ENCODE measurements at regions not wholly inside any gene's neighbourhood (a gene's known extent, or its start where the extent isn't known, plus 50 kb on each side); places are given as distances from the start of the nearest gene placed in this dataset.

DNA sequence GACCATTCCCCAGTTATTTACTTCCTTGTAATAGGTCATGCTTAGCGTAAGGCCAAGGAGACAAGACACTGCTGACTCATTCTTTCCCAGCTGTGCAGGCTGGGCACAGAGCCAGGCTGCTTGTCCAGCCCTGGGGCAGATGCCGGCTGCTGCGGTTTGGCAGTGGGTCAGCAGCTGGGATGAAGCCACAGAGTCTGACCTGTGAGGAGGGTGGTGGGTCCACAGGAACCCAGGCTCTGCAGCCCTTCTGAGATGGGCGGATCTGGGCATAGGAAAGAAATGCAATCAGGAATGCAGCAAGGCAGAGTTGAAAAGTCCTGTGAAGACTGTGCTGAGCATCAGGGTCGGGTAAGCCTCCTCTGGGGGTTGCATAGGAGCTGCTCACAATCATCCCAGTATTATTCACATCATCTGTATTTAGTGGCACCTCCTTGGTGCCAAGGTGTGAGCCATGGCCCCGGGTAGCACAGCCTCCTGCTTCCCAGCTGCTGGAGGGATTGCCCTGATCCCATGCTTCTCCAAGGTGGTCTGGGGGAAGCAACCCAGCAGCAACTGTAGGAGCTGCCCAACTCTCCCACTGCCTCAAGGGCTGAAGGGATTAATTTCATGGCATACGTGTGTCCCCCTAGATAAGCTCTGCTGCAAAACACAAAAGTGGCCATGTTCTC, 139.0 kb downstream of the DDX1 start:
- Histone ChIP-seq H3K4me2 (ENCODE audit: insufficient read depth, low read length) (peak overlapping the region; percentile 18), H3K4me3 (ENCODE audit: insufficient read depth, low read length) (no peak overlapping the region), H3K27ac (ENCODE audit: low read depth, low read length) (no peak overlapping the region), H2AFZ (ENCODE audit: low read length) (no peak overlapping the region), H3K27me3 (ENCODE audit: insufficient read depth, low read length) (peaks cover 25% of the 10 kb centered on the region), H3K9me3 (ENCODE audit: low read depth, low read length) (no peaks in the 10 kb centered on the region), H4K20me1 (ENCODE audit: insufficient read depth, low read length) (no peaks in the 10 kb centered on the region), H3K79me2 (ENCODE audit: insufficient read depth, low read length) (no peaks in the 10 kb centered on the region), H3K36me3 (ENCODE audit: insufficient read depth, low read length) (no peaks in the 10 kb centered on the region), H3K4me1 (ENCODE audit: insufficient read depth, low read length) (peaks cover 32% of the 10 kb centered on the region)
- DNase-seq (ENCODE audit: insufficient read length, low spot score, missing footprints) = peak; percentile 90
- no peak for TF ChIP-seq CTCF (IDR thresholded peaks at IDR 0.05; ENCODE audit: extremely low read depth, low read depth, low read length)

- H3K4me2 ChIP-seq (ENCODE audit: insufficient read depth, low read length) = no peak overlapping the region
- H3K27me3 ChIP-seq (ENCODE audit: insufficient read depth, low read length) = peaks cover 26% of the 10 kb centered on the region
Observed at GRCh38 chr2:15731213-15731888, 139.7 kb downstream of the DDX1 start.

GRCh38 chr2:15731889-15732271, 140.2 kb downstream of the DDX1 start:
- H4K20me1 ChIP-seq (ENCODE audit: insufficient read depth, low read length) = no peaks in the 10 kb centered on the region
- TF ChIP-seq CTCF (IDR thresholded peaks at IDR 0.05; ENCODE audit: extremely low read depth, low read depth, low read length) = no peak
- H3K36me3 ChIP-seq (ENCODE audit: insufficient read depth, low read length) = no peaks in the 10 kb centered on the region
- H3K27me3 ChIP-seq (ENCODE audit: insufficient read depth, low read length) = peaks cover 26% of the 10 kb centered on the region
- H3K27ac ChIP-seq (ENCODE audit: low read depth, low read length) = no peak overlapping the region
- DNase-seq (ENCODE audit: insufficient read length, low spot score, missing footprints) = no peak
- H3K4me3 ChIP-seq (ENCODE audit: insufficient read depth, low read length) = no peak overlapping the region
- no peak overlapping the region for H3K4me2 ChIP-seq (ENCODE audit: insufficient read depth, low read length)
- peaks cover 32% of the 10 kb centered on the region for H3K4me1 ChIP-seq (ENCODE audit: insufficient read depth, low read length)
- no peak overlapping the region for H2AFZ ChIP-seq (ENCODE audit: low read length)
- H3K79me2 ChIP-seq (ENCODE audit: insufficient read depth, low read length) = no peaks in the 10 kb centered on the region
- no peaks in the 10 kb centered on the region for H3K9me3 ChIP-seq (ENCODE audit: low read depth, low read length)

More at GRCh38 chr2:15731213-15731888, 139.7 kb downstream of the DDX1 start:
- no peaks in the 10 kb centered on the region for H4K20me1 ChIP-seq (ENCODE audit: insufficient read depth, low read length)
- no peak overlapping the region for H3K4me3 ChIP-seq (ENCODE audit: insufficient read depth, low read length)
- no peak for TF ChIP-seq CTCF (IDR thresholded peaks at IDR 0.05; ENCODE audit: extremely low read depth, low read depth, low read length)
- H3K4me1 ChIP-seq (ENCODE audit: insufficient read depth, low read length) = peaks cover 32% of the 10 kb centered on the region
- no peak overlapping the region for H2AFZ ChIP-seq (ENCODE audit: low read length)
- H3K79me2 ChIP-seq (ENCODE audit: insufficient read depth, low read length) = no peaks in the 10 kb centered on the region
- DNase-seq (ENCODE audit: insufficient read length, low spot score, missing footprints) = no peak
- H3K36me3 ChIP-seq (ENCODE audit: insufficient read depth, low read length) = no peaks in the 10 kb centered on the region
- H3K9me3 ChIP-seq (ENCODE audit: low read depth, low read length) = no peaks in the 10 kb centered on the region
- H3K27ac ChIP-seq (ENCODE audit: low read depth, low read length) = no peak overlapping the region

GRCh38 chr2:15732341-15733077, 140.8 kb downstream of the DDX1 start:
- H3K27ac ChIP-seq (ENCODE audit: low read depth, low read length) = no peak overlapping the region
- H3K27me3 ChIP-seq (ENCODE audit: insufficient read depth, low read length) = peaks cover 29% of the 10 kb centered on the region
- H3K4me3 ChIP-seq (ENCODE audit: insufficient read depth, low read length) = no peak overlapping the region
- no peaks in the 10 kb centered on the region for H3K79me2 ChIP-seq (ENCODE audit: insufficient read depth, low read length)
- H3K4me1 ChIP-seq (ENCODE audit: insufficient read depth, low read length) = peaks cover 32% of the 10 kb centered on the region
- H4K20me1 ChIP-seq (ENCODE audit: insufficient read depth, low read length) = no peaks in the 10 kb centered on the region
- no peak overlapping the region for H3K4me2 ChIP-seq (ENCODE audit: insufficient read depth, low read length)
- H2AFZ ChIP-seq (ENCODE audit: low read length) = no peak overlapping the region
- no peaks in the 10 kb centered on the region for H3K36me3 ChIP-seq (ENCODE audit: insufficient read depth, low read length)
- no peak for DNase-seq (ENCODE audit: insufficient read length, low spot score, missing footprints)
- TF ChIP-seq CTCF (IDR thresholded peaks at IDR 0.05; ENCODE audit: extremely low read depth, low read depth, low read length) = no peak
- no peaks in the 10 kb centered on the region for H3K9me3 ChIP-seq (ENCODE audit: low read depth, low read length)

Measured in osteoblast (primary cell).